Thyroid gland (tissue), 4 donors: ENCODE measurements at regions not wholly inside any gene's neighbourhood (a gene's known extent, or its start where the extent isn't known, plus 50 kb on each side); places are given as distances from the start of the nearest gene placed in this dataset.

ENCODE experiments used
- CTCF ChIP-seq, 6 experiments: fragments of 200-600 bp in 3 of 6; fragments of 450-650 bp in 3 of 6; sonication (generic) in 3 of 6; IDR thresholded peaks; one replicate each; pipeline ENCODE4 v1.5.1; 2016 to 2019; ENCODE audit warnings: antibody characterized with exemption in 6 of 6, mild to moderate bottlenecking in 2 of 6, inconsistent platforms in 1 of 6, moderate library complexity in 1 of 6
- POLR2A ChIP-seq, 2 donors: fragments of 450-650 bp; IDR thresholded peaks; one replicate each; pipeline ENCODE4 v1.6.1; 2017; ENCODE audit warnings: antibody characterized with exemption in 2 of 2, mild to moderate bottlenecking in 2 of 2, moderate library complexity in 1 of 2

GRCh38 chr9:115951977-115952376, 201.6 kb upstream of the PAPPA start:
- no peak for TF ChIP-seq CTCF (IDR thresholded peaks at IDR 0.05)
- no peak for TF ChIP-seq POLR2A (IDR thresholded peaks at IDR 0.05)
